ENCODE measurements at regions not wholly inside any gene's neighbourhood (a gene's known extent, or its start where the extent isn't known, plus 50 kb on each side); places are given as distances from the start of the nearest gene placed in this dataset.

DNA sequence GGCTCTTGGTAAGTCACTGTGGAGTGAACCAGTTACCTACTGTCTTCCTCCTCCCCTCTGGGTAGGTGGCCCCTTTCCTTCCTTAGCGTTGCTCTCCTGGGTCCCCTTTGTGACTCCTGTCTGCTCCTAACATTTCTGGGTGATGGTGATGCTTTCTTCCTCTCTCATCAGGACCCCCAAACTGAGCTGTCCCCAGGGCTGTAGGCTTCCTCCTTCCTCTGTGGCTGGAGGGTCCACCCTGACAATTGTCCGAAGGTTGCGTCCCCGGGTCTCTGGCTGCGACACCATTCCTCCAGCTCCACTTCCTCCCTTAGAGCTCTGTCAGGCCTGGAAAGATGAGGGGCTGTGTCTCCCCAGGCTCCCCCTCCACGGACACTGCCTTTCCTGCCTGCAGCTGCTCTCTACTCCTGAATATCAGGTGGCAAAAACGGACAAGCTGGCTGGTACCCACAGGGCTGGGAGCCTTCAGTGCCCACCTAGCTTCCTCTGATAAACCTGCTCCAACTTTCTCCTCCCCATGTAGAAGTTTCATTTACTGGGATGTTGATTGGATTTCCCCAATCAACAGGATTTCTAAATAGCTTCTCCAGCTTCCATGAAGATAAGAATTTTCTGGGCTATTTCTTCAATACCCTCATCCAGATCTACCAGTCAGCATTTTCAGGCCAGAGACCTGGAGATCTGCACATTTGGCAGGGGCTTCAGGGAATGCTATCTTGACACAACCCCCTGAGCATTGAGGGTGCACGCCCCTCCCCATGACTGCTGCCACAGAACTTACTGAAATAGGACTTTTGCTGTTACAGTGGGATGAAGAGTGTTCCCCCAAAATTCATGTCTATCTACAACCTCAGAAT, 506.5 kb downstream of the TCERG1L start:
- TF ChIP-seq CTCF (conservative IDR thresholded peaks at IDR 0.05) (no peak), ZFX (IDR thresholded peaks at IDR 0.05) (no peak)
